Stimulated activated CD4-positive, alpha-beta T cell treated with anti-CD3 and anti-CD28 coated beads, Interleukin-12 subunit alpha, Interleukin-12 subunit beta, amount 100 ng/mL, for 4 hours (primary cell): ENCODE measurements at regions not wholly inside any gene's neighbourhood (a gene's known extent, or its start where the extent isn't known, plus 50 kb on each side); places are given as distances from the start of the nearest gene placed in this dataset.

ENCODE experiments used
- DNase-seq: peaks from one replicate; pipeline ENCODE4 v3.0.0-alpha.2; 2020

DNA sequence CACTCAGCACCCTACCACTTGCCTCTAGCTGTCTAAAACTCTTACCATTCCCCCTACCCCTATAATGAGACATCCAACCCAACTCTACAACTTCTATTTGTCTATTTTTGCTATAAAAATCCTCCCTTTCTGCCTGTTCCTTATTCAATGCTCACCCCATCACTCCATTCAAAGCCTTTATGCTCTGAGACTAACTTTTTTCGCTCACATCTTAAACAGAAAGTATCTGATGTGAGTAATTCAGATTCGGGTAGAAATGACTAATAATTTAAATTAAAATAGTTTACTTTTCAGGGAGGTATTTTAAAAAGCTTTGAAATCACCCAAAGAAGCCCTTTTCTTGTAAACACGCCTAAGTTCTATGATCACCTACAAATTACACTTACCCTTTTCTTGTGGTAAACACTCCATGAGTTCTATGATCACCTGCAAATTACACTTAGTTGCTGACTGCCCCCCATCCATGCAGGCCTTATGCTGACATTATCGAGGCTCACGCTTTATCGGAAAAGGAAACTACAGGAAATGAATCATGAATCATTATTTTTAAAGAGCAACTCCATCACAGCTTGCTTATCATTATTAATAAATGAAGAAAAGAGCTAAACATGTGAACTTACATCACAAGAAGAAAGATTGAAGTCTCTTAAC lies 168.7 kb upstream of the PPP1R2C start:
- DNase-seq: no peak

DNA sequence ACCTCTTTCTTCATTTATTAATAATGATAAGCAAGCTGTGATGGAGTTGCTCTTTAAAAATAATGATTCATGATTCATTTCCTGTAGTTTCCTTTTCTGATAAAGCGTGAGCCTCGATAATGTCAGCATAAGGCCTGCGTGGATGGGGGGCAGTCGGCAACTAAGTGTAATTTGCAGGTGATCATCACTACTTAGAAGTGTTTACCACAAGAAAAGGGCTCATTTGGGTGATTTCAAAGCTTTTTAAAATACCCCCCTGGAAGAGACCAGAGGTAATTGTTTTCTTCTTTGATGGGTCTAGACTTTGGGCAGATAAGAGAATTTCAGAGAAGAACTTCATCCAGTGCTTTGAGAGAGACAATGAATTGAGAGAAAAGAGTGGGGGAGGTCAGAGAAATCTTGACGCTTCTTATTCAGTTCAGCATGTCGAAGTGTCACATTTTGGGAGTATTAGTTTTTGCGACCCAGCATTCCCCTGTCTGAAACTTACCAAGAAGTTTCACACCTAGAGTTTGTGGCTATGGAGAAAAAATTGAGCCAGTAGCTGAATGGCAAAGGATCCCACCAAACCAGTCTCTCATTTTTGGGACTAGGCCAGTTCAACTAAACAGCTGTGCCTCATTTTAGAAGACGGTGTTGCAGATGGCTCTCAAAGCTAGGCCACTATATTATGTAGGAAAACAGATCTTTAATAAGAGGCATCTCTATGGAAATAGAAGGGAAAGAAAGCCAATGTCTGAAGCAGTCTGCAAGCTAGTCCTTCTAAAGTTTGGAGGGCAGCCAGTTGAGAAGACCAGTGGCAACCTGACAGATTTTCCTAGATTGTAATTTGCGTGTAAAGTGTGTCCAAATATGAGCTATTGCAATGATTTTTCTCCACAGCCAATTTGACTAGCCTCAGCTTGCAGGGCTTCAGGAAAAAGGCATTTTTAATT lies 171.0 kb upstream of the PPP1R2C start:
- no peak for DNase-seq

DNA sequence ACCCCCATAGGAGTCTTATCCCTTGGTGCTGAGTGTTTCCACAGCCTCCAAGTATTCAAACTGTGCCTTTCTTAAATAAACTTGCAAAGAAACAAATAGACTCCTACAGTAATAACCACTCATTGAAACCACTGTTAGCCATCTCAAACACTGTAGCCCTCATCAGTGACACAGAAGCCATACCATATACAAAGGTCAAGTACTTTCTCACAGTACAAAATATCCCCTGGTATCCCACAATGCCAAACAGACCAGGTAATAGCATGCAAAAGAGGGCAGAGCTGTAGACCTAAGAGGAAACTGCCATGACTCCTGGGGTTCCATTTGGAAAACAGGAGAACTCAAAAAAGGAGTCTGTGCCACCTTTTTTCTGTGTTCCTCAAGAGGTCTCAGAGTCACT lies 173.8 kb upstream of the PPP1R2C start:
- no peak for DNase-seq

- DNase-seq: no peak
These were observed 174.7 kb upstream of the PPP1R2C start for GRCh38 chrX:42952621-42953020.

DNA sequence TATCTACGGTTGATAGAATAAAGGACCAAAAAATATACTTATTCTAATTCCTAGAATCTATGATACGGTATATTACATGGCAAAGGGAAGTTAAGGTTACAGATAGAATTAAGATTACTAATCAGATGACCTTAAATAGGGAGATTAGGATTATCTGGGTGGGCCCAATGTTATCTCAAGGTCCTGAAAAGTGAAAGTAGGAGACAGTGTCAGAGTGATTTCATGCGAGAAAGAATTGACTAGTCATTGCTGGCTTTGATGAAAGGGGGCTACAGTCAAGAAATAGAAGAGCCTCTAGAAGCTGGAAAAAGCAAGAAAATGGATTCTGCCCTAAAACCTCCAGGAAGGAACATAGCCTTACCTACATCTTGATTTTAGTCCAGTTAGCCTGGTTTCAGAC lies 176.9 kb upstream of the PPP1R2C start:
- no peak for DNase-seq

- DNase-seq: no peak
These were observed 177.4 kb upstream of the PPP1R2C start for GRCh38 chrX:42955349-42955748.

DNA sequence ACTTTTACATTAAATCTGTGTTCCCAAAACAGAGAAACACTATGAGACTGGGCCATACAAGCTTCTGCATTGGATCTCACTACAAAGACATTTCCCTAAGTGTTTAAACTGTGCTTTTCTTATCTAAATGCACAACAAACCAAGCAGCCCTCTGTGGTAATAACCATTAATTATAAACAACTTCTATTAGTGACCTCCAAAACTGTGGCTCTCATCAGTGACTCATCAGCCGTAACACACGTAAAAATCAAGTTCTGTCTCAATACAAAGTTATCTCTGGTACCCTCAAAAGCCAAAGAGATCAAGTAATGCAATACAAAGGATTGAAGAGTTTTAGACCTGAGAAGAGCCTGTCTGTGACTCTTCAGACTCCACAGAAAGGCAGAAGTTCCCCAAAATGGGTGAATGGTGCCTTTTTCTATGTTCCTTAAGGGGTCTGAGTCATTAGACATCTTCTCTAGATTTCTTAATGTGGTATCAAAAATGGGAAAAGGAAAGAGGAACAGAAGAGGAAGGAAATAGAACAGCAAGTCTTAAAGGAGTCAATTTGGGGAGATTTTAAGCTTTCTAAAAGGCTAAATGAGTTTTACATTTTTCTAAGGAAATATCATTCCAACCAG lies 189.8 kb upstream of the PPP1R2C start:
- no peak for DNase-seq

DNA sequence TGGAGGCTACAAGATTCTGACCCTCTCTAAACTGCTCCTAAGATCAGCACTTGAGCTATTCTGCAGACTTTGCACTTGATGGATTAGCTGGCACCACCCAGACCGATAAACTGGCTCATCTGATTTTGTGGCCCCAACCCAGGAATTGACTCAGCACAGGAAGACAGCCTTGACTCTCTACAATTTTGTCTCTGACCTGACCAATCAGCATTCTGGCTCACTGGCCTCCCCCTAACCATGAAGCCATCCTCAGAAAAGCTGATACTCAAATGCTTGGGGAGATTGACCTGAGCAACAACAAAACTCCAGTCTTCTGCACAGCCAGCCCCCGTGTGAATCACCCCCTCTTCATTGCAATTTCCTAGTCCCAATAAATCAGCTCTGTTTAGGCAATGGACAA lies 195.4 kb upstream of the PPP1R2C start:
- DNase-seq: no peak

DNA sequence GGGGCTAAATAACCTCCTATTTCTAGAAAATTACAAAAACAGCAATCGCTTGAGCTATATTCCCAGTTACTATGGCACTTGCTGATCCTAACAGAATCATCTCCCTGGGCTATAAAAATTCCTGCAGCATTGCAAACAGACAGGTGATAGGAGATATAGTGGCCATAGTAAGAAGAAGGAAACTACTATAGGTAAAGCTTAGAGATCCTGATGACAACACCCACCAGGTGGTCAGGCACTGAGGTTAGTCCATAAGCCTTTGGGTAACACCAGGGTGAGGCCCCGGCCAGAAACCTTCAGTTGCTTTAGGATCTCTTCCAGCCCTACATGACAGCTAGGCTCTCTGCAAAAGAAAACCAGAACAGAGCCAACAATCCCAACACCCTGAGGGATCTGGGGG lies 197.9 kb upstream of the PPP1R2C start:
- no peak for DNase-seq

DNA sequence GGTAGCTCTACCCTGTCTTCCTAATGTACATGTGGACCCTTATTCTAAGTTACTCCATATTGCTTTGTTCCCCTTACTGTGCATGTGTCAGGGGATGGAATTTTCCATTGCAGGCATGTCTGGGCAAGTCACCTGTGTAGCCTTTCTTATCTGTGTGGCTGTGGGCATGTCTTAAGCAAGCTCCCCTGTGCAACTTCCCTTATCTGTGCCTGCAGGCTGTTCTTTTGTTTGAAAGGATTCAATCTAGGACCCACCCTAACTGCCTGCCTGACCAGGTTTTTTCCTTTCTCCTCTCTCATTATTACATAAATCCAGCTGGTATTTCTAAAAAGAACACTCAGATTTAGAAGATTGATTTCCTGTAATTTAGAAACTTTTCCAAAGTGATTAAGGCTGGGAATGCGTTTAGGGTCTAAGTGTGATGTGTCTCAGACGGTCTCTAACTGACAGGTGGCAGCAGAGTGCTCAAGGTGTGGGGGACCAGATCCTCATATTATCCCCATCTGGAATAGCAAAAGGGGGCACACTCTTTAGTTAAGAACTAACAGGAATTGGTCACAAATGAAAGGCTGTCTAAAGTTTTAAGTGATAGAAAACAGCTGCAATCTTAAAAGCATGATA lies 198.9 kb upstream of the PPP1R2C start:
- no peak for DNase-seq

DNA sequence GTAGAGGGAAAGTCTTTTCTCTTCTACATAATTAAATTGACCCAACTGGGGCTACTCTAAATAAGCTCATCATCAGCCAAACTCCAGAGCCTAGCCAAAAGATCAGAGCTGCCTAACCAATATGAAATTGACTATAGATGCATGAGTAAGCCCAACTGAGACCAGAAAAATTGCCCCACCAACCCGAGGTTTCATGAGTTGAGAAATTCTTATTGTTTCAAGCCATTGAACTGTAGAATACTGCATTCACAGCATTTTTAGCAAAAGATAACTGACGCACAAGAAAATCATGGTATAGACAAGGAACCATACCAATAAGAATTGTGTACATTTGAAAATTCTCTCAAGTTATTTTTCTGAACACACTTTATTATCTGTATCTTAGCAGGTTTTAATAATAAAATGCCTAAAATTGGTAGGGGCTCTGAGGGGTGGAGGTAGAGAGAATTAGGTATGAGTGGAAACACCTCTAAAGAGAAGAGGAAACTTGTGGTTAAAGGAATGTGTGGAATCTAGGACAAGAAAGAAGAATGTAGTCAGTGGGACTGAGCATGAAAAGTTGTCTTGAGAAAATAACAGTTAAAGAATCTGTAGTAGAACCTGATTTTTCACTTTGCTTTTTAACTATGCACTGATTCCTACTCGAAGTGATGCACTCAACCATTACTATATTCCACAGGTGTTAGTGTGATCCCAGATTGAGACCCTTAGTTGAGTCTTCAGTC lies 200.9 kb upstream of the PPP1R2C start:
- no peak for DNase-seq

DNA sequence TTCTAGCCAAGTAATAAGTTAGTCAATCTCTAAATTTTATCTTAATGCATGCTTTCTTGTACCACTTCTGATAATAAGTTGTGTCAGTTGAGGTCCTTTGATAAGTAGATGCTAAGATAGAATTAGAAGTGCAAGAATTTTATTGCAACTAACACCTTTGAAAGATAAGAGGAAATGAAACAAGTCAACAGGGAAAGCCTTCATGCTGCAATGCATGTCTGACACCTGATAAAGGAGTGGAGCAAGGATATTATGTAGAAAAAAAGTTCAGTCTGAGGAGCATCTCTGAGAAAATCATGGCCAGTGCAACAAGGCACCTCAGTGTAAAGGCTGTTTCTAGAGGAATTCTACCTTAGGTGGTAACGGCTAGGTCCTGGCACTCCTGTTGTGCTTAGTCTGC lies 210.7 kb upstream of the PPP1R2C start:
- DNase-seq: no peak

- DNase-seq: no peak
These were observed 214.4 kb upstream of the PPP1R2C start for GRCh38 chrX:42992199-42992943.

- no peak for DNase-seq
These were observed 218.9 kb upstream of the PPP1R2C start for GRCh38 chrX:42996861-42997260.

- no peak for DNase-seq
These were observed 222.2 kb upstream of the PPP1R2C start for GRCh38 chrX:43000121-43000520.

- DNase-seq: no peak
These were observed 224.7 kb upstream of the PPP1R2C start for GRCh38 chrX:43002526-43003203.

GRCh38 chrX:43003204-43003565 lies 225.2 kb upstream of the PPP1R2C start:
- no peak for DNase-seq

DNA sequence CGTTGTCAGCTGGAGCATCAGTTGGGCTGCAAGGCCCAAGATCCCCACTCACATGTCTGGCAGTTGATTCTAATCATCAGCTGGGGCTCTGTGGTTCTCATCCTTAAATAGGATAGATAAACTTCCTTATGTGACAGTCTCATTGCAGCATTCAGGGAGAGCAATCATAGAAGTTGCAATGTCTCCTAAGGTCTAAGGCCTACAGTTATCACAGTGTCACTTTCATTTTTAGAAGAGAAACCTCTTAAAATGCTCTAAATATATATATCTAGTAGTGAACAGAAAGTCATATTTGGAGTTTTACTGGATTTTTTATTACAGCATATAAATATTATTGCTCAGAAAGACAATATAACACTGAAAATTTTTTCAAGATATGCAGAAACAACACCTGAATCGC lies 226.0 kb upstream of the PPP1R2C start:
- no peak for DNase-seq

DNA sequence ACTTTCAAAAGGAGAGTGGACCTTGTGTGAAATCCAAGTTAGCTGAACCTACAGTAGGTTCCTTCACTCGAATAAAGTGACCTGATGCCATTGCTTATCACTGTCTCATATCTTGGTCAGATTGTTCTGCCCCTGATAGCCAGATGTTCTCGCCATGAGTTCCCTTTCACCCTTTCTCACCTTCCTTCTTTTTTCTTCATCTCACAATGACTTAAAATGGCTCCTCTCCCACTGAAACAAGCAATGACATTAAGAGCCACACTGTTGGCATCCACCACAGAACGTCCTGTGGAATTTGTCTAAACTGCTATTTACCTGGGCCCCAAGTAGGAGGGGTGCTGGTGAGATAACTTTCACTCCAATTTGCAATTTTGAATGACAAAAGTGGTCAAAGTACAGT lies 227.6 kb upstream of the PPP1R2C start:
- no peak for DNase-seq

GRCh38 chrX:43008356-43008755 lies 230.4 kb upstream of the PPP1R2C start:
- DNase-seq: no peak

GRCh38 chrX:43016021-43016420 lies 238.1 kb upstream of the PPP1R2C start:
- no peak for DNase-seq

DNA sequence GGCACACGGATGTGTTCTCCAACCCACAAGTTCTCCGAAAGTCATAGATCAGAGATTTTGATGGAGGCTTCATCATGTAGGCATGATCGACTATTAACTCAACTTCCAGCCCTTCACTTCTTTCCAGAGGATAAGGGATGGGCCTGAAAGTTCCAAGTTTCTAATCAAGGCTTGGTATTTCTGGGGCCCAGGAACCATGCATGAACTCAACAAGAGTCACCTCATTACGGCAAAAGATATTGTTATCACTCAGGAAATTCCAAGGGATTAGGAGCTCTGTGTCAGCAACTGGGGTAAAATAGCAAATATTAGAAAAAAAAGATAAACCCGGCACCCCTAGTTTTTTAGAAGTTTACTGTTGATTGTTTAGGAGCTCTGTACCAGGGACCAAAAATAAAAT lies 240.1 kb upstream of the PPP1R2C start:
- DNase-seq: no peak
